Psoas muscle (tissue), 7 donors: ENCODE measurements at regions not wholly inside any gene's neighbourhood (a gene's known extent, or its start where the extent isn't known, plus 50 kb on each side); places are given as distances from the start of the nearest gene placed in this dataset.

Experiments used
- ATAC-seq, 4 donors: fragments of 200-7000 bp; cut with Tn5 transposase; one replicate each; pipeline ENCODE4 v1.9.1; 2020; ENCODE audit warnings: moderate library complexity in 3 of 4, mild to moderate bottlenecking in 2 of 4
- DNase-seq, 2 donors: peaks; one replicate each; pipeline ENCODE4 v3.0.0-alpha.2; 2020
- H3K27ac ChIP-seq: fragments of 200-600 bp; one replicate; pipeline ENCODE4 v1.8.0; 2022
- H3K27me3 ChIP-seq, 3 donors: fragments of 200-600 bp in 1 of 3; one replicate each; pipeline versions ENCODE4 v1.6.1 to v1.8.0; 2013 to 2022; ENCODE audit warnings: low read length in 2 of 3, mild to moderate bottlenecking in 2 of 3, moderate library complexity in 1 of 3; ENCODE audit not compliant: insufficient read depth in 3 of 3
- H3K36me3 ChIP-seq, 2 donors: fragments of 200-600 bp in 1 of 2; one replicate each; pipeline versions ENCODE4 v1.6.1 to v1.8.0; 2013 to 2022; ENCODE audit warnings: low read depth in 1 of 2, mild to moderate bottlenecking in 1 of 2, moderate library complexity in 1 of 2; ENCODE audit not compliant: insufficient read depth in 1 of 2
- H3K4me1 ChIP-seq: fragments of 200-600 bp; one replicate; pipeline ENCODE4 v1.8.0; 2022
- H3K4me3 ChIP-seq: fragments of 200-600 bp; one replicate; pipeline ENCODE4 v1.8.0; 2022; ENCODE audit warnings: mild to moderate bottlenecking
- H3K9me3 ChIP-seq: fragments of 200-600 bp; one replicate; pipeline ENCODE4 v1.8.0; 2022
- whole genome bisulfite sequencing, 3 donors: extraction: QIAGEN DNeasy Blood & Tissue Kit; methylation state at CpG; one replicate each; pipeline versions ENCODE4 v1.1.6 to v1.1.7; 2013; 5-methylcytosine and 5-hydroxymethylcytosine counted together
- intact Hi-C, 2 donors: fragments of 100-400 bp; cut with DNase I; formaldehyde crosslinking; loops; one replicate each; pipeline versions ENCODE4 v1.11.0 to v1.14.2; 2022
- TF ChIP-seq, protein P1 (sequence below): fragments of 200-600 bp; IDR thresholded peaks from one replicate; pipeline ENCODE4 v1.8.0; 2022; ENCODE audit warnings: antibody characterized with exemption
- donor health status: healthy with polysubstance abuse.
- donor health status: DM: no; HTN: no; CAD: no; lungs with moderate emphysema.
- donor health status: Bipolar disorder and iron deficiency.
- donor health status: healthy.
- donor health status: DM: yes; HTN: yes; CAD: no.
- donor health status: DM: no; HTN: no; CAD: no.
- donor health status: DM: yes; HTN: yes; CAD: no.

DNA sequence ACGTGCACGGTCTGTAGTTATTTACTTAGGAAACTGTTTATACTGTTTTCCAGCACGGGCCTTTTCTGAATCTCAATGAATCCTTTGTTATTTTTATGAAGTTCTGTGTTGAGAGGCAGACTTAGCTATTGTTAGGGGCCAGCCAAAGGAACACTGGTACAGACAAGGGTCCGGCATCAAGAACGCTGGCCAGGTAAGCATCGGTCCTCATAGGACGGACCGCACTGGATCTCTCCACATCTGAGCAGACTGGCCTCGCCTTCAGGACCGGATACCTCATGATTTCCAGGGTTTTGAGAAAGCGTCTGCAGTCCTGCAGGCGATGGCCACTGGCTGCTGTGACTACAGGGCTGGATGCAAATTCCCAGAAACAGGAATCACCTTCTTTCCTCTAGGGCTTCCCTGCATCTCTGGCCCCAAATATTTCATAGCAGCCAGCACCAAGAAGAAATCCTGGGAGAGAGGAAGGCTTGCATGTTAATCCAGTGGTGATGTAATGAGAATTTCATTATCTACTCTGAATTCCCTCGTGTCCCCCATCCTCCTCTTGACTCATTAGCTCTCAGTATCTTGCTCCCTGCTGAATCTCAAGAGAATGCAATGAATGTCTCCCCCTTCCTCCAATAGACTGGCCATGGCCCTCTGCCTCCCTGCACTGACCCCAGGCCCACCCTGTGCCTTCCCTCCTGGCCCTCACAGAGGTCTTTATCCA, 325.4 kb upstream of the NPVF start:
- 77 to 88% (median 81%) methylated on average over 13 of the region's 13 CpGs for WGBS, 3 donors
- no peaks in the 10 kb centered on the region for H3K4me1 ChIP-seq
- no peaks in the 10 kb centered on the region for H3K9me3 ChIP-seq
- intact Hi-C loops, result no loop called here
- H3K27me3 ChIP-seq, result no peaks in the 10 kb centered on the region
- no peak for DNase-seq
- no peak overlapping the region for H3K27ac ChIP-seq
- no peaks in the 10 kb centered on the region for H3K36me3 ChIP-seq
- no peak overlapping the region for H3K4me3 ChIP-seq
- no peak for ATAC-seq
- TF ChIP-seq, protein P1, sequence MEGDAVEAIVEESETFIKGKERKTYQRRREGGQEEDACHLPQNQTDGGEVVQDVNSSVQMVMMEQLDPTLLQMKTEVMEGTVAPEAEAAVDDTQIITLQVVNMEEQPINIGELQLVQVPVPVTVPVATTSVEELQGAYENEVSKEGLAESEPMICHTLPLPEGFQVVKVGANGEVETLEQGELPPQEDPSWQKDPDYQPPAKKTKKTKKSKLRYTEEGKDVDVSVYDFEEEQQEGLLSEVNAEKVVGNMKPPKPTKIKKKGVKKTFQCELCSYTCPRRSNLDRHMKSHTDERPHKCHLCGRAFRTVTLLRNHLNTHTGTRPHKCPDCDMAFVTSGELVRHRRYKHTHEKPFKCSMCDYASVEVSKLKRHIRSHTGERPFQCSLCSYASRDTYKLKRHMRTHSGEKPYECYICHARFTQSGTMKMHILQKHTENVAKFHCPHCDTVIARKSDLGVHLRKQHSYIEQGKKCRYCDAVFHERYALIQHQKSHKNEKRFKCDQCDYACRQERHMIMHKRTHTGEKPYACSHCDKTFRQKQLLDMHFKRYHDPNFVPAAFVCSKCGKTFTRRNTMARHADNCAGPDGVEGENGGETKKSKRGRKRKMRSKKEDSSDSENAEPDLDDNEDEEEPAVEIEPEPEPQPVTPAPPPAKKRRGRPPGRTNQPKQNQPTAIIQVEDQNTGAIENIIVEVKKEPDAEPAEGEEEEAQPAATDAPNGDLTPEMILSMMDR, result no peak

DNA sequence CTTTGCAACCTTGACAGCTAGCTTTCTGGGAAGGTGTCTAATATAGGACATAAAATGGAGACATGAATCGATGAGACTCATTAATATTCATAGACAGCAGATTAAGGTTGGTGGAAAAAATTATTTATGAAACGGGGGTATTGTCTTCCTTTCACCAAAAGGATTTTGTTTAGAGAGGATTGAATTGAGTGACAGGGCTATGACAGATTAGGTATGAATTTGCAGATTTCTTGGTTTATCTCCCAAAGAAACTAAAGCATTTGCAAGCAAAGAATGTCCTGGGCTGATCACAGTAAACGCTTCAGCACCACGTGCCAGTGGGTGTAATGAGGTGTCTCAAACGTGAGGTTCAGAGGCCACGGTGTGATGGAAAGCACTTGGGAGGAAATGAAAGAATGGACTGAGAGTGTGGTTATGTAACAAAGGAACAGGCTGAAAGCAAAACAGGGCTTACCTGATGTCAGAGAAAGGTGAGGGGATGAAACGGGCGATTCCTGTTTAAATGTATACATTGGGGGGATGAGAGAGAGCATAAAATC, 329.2 kb upstream of the NPVF start:
- intact Hi-C loops, result no loop called here
- H3K27ac ChIP-seq, result no peak overlapping the region
- H3K4me1 ChIP-seq, result peaks cover 2% of the 10 kb centered on the region
- WGBS, 3 donors, result 79 to 84% (median 80%) methylated on average over 8 of the region's 8 CpGs
- no peaks in the 10 kb centered on the region for H3K27me3 ChIP-seq
- ATAC-seq (no peak), DNase-seq (no peak)
- TF ChIP-seq, protein P1, result no peak
- H3K36me3 ChIP-seq, result no peaks in the 10 kb centered on the region
- no peak overlapping the region for H3K4me3 ChIP-seq
- no peaks in the 10 kb centered on the region for H3K9me3 ChIP-seq

DNA sequence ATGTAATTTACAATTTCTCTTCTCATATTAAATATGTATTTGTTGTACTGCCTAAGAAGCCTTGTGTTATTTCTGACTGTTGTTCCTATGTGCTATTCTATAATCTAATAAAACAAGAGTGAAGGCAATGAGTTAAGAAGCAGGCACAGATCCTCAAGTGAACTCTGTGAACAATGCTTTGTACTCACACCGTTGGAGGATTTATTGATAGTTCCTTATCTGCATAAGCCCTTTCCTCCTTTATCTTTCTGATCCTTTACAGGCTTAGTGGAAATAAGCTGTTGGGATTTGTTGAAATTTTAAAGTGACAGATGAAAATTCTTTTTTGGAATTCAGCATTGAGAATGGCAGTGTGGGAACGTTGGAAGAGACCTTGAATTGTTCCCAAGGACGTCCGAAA, 329.6 kb upstream of the NPVF start:
- Histone ChIP-seq H3K4me1 (peaks cover 7% of the 10 kb centered on the region), H3K27me3 (no peaks in the 10 kb centered on the region), H3K36me3 (no peaks in the 10 kb centered on the region), H3K9me3 (no peaks in the 10 kb centered on the region), H3K4me3 (no peak overlapping the region), H3K27ac (no peak overlapping the region)
- ATAC-seq (no peak), DNase-seq (no peak)
- WGBS, 3 donors, result 68 to 79% (median 72%) methylated on average over 4 of the region's 4 CpGs
- intact Hi-C loops, result no loop called here
- TF ChIP-seq, protein P1, result no peak

DNA sequence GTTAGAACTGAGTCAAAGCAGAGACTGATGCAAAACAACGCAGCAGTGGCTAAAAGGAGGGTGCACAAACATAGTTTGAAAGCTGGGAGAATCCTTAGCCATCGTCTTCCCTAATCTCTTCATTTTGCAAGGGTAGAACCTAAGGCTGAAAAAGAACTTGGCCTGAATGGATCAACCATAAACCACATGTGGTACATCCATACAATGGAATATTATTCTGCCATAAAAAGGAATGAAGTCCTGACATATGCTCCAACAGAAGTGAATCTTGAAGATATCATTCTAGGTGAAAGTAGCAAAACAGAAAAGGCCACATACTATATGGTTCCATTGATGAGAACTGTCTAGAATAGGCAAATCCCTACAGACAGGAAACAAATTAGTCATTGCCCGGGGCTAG, 330.3 kb upstream of the NPVF start:
- Histone ChIP-seq H3K4me1 (peaks cover 11% of the 10 kb centered on the region), H3K27me3 (no peaks in the 10 kb centered on the region), H3K4me3 (no peak overlapping the region), H3K9me3 (no peaks in the 10 kb centered on the region), H3K27ac (no peak overlapping the region), H3K36me3 (no peaks in the 10 kb centered on the region)
- WGBS, 3 donors, result 83 to 98% (median 95%) methylated on average over 3 of the region's 3 CpGs
- TF ChIP-seq, protein P1, result no peak
- ATAC-seq (no peak), DNase-seq (no peak)
- intact Hi-C loops, result no loop called here
